ENCODE measurements at regions not wholly inside any gene's neighbourhood (a gene's known extent, or its start where the extent isn't known, plus 50 kb on each side); places are given as distances from the start of the nearest gene placed in this dataset.
"Not testable (repeated sequence)": the region's sequence is repeated elsewhere in the genome, so short reads cannot be mapped to it uniquely, and the experiment has no call there.

DNA sequence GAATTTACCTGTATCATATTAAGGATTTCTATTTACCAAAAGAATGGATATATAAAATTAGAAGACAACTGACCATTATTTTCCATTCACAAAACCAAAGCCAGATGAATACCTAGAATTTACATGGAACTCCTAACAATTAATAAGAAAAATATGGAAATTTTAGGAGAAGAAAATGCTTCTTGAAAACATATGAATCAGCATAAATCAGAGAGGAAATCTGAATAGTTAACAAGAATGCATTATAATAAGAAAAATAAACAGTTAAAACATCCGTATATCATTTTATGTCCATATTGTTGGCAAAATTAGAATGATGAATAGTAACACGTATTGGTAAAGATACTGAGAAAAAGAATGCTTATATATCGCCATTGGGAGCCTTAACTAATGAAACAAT, 505.5 kb downstream of the NEBL start:
- DNase-seq, result no peak

- no peak for DNase-seq
Measured at GRCh38 chr10:20381761-20382160, 515.4 kb downstream of the NEBL start.

GRCh38 chr10:20380401-20380800, 516.7 kb downstream of the NEBL start:
- DNase-seq, result no peak

GRCh38 chr10:20372748-20373147, 524.4 kb downstream of the NEBL start:
- no peak for DNase-seq

DNA sequence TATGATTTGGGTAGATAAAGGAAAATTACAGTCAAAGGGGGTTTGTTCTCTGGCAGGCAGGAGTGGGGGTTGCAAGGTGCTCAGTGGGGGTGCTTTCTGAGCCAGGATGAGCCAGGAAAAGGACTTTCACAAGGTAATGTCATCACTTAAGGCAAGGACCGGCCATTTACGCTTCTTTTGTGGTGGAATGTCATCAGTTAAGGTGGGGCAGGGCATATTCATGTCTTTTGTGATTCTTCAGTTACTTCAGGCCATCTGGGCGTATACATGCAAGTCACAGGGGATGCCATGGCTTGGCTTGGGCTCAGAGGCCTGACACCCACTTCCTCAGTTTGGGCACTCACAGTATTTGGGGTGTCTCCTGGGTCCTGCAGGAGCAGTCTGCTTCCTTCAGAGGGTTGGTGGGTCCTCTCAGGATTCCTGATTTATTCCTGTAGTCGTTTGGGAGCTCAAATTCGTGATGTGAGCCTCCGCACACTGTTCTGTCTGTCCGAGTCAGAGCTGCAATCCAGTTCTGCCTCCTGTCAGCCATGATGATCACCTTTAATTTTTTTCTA, 526.1 kb downstream of the NEBL start:
- not testable (repeated sequence) for DNase-seq

- no peak for DNase-seq
Measured at GRCh38 chr10:20369863-20370736, 527.0 kb downstream of the NEBL start.

- DNase-seq, result no peak
Measured at GRCh38 chr10:20363684-20364083, 533.4 kb downstream of the NEBL start.

- no peak for DNase-seq
Measured at GRCh38 chr10:20355915-20356314, 539.7 kb downstream of the PLXDC2 start.

GRCh38 chr10:20355011-20355410, 538.8 kb downstream of the PLXDC2 start:
- DNase-seq, result no peak

GRCh38 chr10:20354166-20354565, 537.9 kb downstream of the PLXDC2 start:
- no peak for DNase-seq

GRCh38 chr10:20350509-20350908, 534.3 kb downstream of the PLXDC2 start:
- DNase-seq, result no peak

GRCh38 chr10:20343036-20343435, 526.8 kb downstream of the PLXDC2 start:
- DNase-seq, result no peak

Data from right forelimb (tissue), 1 donor.